Stimulated activated CD8-positive, alpha-beta memory T cell treated with anti-CD3 and anti-CD28 coated beads, Interleukin-12 subunit alpha, Interleukin-12 subunit beta, amount 100 ng/mL, for 1 hour (primary cell): ENCODE measurements at regions not wholly inside any gene's neighbourhood (a gene's known extent, or its start where the extent isn't known, plus 50 kb on each side); places are given as distances from the start of the nearest gene placed in this dataset.
"Not testable (repeated sequence)": the region's sequence is repeated elsewhere in the genome, so short reads cannot be mapped to it uniquely, and the experiment has no call there.

ENCODE experiments used
- DNase-seq: peaks from one replicate; pipeline ENCODE4 v3.0.0-alpha.2; 2020; ENCODE audit warnings: low read depth

DNA sequence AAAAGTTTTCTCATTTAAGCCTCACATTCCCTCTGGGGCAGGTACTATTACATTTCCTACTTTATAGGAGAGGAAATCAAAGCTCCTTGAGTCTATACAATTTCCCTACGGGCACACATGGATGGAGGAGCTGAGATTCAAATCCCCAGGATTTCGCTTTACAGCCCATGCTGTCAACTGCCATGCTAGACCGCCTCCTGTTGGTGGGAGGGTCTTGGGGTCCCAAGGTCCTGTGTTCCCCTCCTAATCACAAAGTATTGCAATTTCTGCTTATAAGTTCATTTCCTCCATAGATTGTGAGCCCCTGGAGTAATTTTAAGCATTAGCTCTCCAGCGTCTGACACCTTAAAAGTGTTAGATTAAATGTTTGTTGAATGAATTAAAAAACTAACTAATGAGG, 95.9 kb upstream of the SMARCA2 start:
- no peak for DNase-seq

DNA sequence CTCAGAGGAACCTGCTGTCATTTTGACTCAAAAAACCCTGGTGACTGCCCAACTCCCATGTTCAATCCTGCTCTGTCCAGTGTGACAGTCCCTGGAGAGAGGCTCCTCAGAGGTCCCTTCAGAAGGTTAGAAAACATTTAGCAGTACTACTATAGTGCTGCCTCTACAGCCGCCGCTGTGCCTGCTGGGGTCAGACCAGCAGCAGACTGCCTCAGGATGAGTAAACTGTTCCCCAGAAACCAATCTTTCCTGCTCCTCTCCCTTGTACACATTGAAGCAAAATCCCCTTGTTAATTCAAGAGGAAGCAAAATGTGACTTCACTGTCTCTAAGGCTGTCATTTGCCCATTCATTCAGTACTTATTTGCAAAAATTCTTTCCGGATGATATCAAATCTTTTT, 94.8 kb upstream of the SMARCA2 start:
- no peak for DNase-seq

DNA sequence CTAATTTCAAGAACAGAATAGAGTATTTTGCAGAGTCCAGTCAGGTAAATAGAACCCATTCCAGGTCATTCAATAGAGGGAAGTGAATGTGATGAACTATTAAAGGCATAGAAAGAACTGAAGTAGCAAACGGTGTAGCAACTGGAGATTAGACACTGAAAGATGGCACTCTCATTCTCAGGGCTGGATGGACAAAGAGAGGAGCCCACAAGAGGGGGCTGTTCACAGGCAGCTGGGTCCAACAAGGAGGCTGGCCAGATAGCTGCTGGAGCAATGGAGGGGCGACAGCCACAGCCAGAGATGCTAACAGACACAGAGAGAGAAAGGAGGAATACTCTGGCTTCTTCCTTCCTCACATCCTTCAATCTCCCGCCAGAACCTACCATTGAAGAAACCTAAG, 93.1 kb upstream of the SMARCA2 start:
- no peak for DNase-seq

DNA sequence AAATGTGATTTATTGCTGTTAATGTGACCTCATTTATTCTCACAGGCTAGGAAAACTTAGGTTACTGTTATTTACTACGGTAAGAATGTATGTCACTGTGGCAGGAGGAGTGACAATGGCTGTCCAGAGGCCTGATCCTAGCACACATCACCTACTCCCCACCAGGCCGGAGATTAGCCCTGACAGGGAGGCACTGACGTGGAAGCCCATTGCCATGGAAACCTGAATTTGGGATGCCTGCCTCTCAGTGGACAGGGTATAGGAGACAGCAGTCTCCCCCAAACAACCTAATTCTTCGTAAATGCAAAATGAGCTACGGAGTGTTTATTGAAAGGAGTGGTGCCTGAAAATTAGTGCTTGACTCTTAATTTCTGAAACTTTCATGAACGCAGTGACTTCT, 87.6 kb upstream of the SMARCA2 start:
- DNase-seq, result no peak

DNA sequence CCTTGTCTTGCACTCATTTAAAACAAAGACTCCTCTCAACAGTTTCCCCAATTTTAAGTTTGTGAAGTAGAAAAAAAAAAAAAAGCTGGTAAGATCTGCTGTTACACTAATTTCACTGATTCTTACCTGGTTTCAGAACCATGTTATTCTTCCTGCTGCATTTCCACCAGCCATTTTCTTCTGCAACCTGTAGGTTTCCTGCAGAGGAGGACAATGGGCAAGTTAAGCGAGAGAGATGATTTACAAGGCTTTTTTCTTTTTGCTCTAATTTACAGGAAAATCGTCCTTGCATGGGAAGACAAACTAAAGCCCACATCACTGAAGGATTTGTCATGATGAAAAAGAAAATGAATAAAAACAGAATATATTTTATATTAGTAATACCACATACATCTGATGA, 86.0 kb upstream of the SMARCA2 start:
- no peak for DNase-seq

DNA sequence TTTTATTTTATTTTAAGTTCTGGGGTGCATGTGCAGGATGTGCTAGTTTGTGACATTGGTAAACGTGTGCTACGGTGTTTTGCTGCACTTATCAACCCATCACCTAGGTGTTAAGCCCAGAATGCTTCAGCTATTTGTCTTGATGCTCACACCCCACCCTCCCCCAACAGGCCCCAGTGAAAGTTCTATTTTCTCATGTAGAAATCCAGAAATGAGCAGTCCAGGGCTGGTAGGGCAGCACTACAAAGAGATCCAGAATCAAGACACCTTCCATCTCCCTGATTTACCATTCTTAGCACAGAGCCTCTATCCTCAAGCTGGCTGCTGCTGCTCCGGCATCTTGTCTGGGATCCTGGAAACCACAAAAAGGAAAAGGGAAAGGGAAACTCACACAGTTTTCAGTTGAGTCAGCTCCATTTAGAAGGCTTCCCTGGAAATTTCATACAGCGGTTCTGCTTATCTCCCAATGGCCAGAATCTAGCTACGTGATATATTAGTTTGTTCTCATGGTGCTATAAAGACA, 85.4 kb upstream of the SMARCA2 start:
- no peak for DNase-seq

DNA sequence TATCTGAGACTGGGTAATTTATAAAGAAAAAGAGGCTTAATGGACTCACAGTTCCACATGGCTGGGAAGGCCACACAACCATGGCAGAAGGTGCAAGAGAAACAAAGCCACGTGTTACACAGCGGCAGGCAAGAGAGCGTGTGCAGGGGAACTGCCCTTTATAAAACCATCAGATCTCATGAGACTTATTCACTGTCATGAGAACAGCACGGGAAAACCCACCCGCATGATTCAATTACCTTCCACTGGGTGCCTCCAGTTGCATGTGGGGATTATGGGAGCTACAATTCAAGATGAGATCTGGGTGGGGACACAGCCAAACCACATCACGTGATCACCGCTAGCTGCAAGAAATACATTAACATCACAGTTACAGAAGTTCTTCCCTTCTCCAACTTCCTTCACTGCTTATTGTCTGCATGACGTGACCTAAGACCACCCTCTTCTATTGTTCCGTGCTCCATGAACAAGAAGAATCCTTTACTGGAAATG, 84.9 kb upstream of the SMARCA2 start:
- DNase-seq, result not testable (repeated sequence)

DNA sequence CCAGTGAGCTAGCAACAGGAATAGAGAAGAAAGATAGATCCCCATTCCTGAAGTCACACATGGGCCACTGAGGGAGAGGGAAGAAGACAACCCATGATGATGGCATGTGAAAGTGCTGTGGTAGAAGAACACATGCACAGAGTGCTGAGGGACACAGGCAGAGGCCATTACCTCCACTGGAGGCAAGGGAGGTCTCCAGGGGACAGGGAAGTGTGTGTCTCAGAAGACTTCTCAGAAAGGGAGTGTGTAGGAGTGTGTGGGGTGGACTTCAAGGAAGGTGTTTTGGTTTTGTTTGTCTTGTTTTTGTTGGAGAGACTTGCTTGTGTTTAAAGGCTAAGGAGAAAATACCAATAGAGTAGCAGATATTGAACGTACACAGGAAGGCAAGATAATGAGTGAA, 77.0 kb upstream of the SMARCA2 start:
- DNase-seq, result no peak

DNA sequence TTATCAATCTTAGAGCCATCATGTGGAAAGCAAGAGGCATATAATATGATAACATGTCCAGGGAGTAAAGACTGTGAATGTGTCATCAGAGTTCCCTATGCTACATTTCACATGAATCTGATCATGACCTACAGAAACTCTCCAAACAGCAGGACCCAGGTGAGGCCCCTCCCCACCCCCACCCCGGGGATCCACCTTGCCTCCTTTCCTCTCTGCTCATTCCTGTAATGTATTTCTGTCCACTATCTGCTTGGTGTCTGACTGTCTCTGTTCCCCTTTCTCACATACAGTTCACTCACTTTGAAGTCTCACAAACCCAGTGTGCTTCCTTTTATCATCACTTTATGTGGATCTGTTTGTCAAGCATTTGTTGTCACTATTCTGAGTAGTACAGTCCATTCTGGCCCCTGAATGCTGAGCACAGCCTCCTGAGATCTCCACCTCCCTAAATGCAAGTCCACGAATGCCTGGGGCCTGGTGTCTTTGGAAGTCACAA, 76.4 kb upstream of the SMARCA2 start:
- DNase-seq, result no peak

DNA sequence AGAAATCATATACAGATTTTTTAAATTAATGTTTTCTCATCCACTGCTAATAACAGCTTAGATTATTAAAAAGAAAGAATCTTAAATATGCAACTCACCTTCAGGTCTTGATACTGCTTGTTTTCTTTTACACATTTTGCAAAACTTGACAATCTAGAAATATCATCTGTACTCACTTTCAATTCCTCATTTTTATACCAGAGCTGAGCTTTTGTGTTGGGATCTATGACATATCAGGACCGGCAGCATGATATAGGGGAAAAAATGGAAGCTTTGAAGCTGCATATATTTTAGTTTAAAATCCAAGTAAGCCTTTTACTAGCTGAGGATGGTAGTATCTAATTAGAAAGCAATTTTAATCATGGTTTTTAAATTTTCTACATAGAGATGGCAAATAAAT, 75.7 kb upstream of the SMARCA2 start:
- DNase-seq, result no peak

DNA sequence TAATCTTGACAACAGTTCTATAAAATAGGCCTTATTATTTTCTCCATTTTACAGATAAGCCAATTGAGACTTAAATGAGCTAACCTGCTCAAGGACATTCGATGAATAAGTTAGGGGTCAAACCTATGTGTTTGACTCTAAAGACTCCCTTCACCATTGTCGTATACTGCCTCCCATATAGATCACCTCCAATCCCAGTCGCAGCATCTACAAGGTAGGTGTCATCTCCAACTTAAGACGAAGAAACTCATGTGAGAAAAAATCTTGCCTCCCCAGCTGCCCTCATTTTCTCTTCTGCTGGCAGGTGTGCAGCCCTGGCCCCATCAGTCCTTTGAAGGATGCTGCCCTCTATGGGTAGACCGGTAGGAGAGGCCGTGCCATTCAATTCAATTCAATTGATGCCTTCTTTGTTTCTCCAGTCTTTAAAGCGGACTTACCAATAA, 75.2 kb upstream of the SMARCA2 start:
- no peak for DNase-seq

DNA sequence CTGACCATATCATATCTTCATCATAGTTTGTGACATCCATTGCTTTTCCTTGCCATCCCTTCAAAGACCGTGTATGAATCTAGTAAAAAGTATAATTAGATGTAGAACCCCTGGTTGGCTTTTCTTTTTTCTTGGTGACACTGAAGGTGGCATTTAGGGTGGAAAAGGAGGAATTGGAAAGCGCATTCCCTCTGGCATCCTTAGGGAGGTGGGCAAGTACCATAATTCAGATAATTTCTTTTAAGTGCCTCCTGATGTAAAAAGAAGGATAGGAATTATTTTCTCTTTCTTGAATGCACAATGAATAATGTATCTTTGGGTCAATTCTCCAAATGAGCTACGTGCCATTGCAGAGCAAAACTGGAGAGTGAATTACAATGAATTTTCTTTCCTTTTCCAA, 73.2 kb upstream of the SMARCA2 start:
- DNase-seq, result no peak

DNA sequence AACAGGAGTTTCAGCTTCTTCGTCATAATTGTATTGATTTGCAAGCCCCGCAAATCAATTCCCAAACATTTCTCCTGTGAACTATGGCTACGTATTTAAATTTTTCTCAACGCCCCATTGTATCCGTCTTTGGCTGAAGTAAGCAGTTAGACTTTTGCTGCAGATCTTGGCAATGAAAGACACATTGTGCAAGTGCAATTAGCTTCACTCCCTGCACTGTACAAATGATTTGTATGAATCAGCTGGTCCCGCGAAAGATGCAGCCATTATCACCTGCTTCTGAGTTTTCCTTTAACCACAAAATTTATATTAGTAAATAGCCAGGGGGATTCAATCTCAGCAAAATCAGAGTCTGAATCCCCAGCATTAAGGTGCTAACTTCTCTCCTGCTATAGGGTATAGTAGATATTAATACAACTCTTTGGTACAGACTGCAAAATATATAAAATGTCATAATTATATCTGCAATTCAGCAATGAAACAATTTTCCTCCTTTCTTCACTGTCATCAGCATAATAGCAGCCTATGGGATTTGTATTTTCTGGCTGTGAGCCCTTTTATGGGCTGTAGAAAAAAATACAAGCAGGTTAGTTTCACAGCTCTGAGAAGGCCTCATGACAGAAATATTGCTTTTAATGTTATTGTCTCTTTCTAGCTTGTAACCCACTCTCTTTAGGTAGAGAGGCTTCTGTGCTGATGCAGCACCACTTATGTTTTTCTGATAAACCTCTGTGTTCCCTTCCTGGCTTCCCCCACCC, 68.4 kb upstream of the SMARCA2 start:
- DNase-seq, result no peak

DNA sequence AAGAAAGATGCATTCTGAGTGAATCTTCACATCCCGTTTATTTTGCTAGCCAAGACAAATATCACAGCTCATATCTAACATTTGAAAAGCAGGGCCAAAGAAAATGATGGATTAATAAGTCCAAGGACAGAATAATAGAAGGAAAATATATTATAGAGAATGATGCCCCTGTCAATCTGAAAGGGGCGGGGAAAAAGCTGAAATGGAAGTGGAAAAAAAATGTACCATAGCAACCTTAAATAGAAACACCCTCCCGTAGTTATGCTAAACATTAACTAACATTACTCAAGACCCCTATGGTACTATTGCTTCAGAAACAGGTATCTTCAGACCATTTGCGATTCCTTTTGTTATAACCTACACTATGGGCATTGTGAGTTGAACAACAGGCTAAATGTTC, 67.7 kb upstream of the SMARCA2 start:
- DNase-seq, result no peak

DNA sequence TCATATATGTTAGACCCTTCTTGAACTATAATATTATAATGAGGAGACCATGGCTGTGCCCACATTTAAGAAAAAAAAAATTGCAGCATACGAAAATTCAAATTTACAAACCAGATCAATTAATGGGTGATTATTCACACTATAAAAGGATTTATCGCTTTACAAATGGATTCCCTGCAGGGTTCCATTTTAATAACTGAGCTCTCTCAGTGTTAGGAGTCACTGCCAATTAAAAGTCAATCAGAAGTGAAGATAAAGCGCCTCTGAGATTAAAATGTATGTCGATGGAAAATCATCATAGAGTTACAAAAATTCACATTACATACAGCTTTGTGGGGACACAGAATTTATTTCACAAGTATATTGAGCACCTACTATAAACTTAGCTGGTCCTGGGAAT, 66.6 kb upstream of the SMARCA2 start:
- no peak for DNase-seq

DNA sequence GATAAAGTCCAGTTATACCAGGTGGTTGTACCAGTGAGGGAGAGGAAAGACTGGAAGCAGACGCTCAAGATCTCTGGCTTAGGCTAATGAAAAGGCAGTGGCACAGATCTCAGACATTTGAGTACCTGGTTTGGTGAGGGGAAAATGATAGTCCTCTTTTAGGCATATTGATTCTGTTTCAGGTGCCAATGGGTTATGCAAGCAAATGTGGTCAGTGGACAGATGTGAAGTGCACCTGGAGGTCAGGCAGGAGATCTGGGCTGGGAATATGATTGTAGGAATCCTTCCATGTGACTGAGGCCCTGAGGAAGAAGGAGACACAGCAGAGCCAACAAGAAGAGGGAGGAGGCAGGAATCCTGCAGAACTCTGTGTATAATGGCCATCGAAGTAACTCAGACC, 63.7 kb upstream of the SMARCA2 start:
- no peak for DNase-seq

DNA sequence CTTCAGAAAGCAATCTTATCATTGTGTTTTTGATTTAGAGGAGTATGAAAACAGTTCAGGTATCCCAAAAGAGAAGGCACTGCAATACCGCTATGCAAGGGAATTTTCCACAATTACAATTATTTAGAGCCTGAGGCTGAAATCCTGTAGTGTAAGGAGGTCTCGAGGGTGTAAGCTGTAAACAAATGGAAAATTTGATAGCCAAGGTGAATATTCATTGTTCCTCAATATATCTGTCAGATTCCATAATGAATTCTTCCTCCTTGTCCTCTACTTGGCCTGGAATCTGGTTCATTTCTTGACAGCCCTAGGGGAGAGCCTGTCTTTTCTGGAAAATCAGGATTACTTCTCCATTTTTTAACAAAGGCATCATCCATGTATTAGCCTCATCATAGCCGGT, 63.1 kb upstream of the SMARCA2 start:
- no peak for DNase-seq

DNA sequence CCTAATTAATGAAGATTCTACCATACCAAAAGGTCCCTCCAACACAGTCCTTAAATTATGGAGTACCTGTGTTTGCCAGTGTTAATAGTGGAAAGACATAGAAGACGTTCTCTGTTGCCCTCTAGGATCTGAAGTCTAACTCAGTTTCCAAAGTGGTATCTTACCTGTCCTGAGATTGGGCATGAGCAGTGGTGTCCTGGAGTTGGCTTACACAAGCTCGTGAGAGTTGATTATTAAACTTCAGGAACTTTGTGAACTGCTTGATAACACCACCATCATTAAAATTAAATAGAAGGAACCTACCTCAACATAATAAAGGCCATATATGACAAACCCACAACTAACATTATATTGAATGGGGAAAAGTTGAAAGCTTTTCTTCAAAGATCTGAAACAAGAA, 60.9 kb upstream of the SMARCA2 start:
- no peak for DNase-seq

DNA sequence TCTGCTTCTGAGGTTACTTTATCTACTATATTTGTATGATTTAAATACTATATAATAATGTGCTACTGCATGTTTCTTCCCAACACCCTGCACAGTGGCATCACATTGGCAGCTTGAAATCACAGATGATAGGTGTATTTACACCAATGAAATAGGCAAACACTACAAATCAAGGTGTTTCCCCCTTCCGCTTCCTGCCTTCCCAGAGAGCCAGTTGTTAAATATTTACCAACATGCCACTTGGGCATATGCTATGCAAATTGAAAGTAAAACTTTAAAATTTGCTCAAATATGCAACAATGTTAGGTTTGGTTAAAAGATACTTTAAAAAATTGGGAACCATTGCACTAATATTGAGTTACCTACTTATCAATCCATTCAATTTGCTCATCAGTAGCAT, 58.2 kb upstream of the SMARCA2 start:
- no peak for DNase-seq

DNA sequence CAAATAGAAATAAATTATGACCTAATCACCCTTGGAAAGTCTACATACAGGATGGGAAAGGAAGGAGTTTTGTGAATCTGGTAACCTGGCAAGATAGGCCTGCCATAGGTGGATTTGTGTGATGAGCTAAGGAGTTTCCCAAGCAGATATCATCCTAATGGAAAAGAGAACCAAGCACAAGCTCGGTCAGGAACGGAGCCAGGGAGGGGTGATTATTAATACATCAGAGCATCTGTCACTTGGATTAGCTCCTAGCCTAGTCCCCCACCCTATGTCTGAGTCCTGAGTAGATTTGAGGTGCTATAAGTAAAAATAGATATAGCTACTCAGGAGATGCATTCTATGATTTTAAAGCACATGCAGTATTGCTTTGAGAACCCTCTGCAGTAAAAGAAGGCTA, 57.3 kb upstream of the SMARCA2 start:
- DNase-seq, result no peak

DNA sequence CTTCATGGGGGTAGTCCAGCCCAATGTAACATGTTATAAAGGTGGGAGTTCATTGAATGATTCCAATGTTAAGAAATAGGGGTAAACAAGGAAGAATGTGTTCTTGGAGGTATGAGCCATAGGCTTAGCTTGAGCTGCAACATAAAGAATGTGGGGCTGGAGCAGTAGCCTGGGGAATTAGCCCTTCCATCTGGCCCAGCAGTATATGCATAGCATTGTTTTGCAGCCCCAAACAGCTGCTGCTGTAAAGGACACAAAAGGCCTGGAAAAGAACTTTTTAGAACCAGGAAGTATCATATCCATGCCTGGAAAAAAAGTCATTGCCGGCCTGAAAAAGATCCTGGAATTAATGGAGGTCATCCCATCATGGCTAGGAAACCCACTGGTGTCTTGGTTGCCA, 55.8 kb upstream of the SMARCA2 start:
- DNase-seq, result no peak

DNA sequence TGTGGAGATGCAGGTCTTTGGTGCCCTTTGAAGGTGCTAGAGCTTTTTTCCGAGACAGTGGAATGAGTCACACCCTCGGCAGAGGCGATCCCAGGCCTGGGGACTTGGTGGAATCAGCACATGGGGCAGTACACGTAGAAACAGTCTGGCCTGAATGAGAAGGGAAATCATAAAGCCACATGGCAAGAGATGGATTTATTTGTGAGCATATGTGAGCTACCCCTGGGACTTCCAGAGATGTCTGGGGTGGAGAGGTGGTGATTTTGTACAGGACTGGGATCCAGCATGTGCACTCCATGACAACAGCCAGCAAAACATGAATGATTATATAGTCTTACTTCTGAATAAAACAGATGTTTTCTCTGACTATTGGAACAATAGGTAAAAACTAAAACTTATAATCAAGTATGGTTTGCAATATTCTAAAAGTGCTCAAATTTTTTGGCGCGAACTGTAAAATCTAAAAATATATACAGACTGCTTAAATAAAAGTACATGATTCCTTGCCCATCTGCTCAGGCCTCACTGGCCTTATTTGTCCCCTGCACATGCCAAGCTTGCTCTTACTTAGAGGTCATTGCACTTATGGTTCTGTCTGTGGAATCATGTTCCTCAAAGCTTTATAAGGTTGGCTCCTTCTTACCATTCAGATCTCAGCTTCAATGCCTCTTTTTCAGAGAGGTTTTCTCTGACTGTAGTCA, 54.7 kb upstream of the SMARCA2 start:
- no peak for DNase-seq

DNA sequence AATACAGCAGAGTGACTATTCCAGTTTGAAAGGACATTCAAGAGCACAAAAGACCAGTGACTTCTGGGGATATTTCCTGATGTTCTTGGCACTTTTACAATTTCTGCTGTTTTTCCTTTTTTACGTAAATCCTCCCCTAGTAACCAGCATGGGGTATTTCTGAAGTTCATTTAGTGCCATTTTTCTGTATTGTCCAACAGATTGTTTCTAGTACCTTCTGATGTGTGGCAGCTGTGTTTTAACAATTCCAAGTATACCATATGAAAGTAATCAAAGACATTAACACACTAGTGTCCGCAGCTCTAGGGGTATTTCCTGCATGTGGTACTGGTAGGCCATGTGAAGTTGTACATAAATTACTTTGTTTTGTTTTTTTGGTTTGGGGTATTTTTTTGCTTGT, 53.0 kb upstream of the SMARCA2 start:
- no peak for DNase-seq
